MM.1S (cell line): ENCODE measurements at regions not wholly inside any gene's neighbourhood (a gene's known extent, or its start where the extent isn't known, plus 50 kb on each side); places are given as distances from the start of the nearest gene placed in this dataset.

Source experiments
- EZH2 ChIP-seq: fragments of 300-600 bp; sonication (generic); optimal IDR thresholded peaks from 2 replicates; pipeline ENCODE3; 2017; ENCODE audit warnings: low read depth, mild to moderate bottlenecking, antibody characterized with exemption, low read length, mixed read lengths
- TF ChIP-seq, protein P1 (sequence below): fragments of 300-600 bp; sonication (generic); IDR thresholded peaks from 2 replicates; pipeline ENCODE4 v1.5.1; 2016; ENCODE audit warnings: antibody characterized with exemption, low read length, mixed read lengths

DNA sequence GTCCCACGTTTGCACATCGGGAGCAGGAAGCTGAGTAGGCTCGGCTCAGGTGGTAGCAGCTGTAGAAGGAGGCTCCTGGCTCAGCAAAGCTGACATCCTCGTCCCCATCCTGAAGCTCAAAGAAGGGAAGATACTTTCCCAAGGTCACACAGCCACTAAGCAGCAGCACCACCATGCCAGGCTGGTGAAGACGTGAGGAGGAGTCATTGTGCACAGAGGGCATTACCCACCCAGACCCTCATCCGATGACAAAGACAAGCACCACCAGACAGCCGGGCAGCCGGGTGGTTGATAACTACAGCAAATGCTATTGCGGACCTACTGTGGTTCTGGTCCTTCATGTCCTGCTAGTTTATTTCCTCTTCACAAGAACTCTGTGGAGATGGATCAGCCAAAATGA lies 186.9 kb downstream of the MATN1 start:
- TF ChIP-seq, protein P1, sequence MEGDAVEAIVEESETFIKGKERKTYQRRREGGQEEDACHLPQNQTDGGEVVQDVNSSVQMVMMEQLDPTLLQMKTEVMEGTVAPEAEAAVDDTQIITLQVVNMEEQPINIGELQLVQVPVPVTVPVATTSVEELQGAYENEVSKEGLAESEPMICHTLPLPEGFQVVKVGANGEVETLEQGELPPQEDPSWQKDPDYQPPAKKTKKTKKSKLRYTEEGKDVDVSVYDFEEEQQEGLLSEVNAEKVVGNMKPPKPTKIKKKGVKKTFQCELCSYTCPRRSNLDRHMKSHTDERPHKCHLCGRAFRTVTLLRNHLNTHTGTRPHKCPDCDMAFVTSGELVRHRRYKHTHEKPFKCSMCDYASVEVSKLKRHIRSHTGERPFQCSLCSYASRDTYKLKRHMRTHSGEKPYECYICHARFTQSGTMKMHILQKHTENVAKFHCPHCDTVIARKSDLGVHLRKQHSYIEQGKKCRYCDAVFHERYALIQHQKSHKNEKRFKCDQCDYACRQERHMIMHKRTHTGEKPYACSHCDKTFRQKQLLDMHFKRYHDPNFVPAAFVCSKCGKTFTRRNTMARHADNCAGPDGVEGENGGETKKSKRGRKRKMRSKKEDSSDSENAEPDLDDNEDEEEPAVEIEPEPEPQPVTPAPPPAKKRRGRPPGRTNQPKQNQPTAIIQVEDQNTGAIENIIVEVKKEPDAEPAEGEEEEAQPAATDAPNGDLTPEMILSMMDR: no peak
- TF ChIP-seq EZH2: no peak
